SK-N-MC (cell line): ENCODE measurements at regions not wholly inside any gene's neighbourhood (a gene's known extent, or its start where the extent isn't known, plus 50 kb on each side); places are given as distances from the start of the nearest gene placed in this dataset.

Experiments
- EZH2 ChIP-seq: fragments of 200-600 bp; sonication (generic); IDR thresholded peaks from one replicate; pipeline ENCODE4 v1.6.1; 2017; ENCODE audit warnings: antibody characterized with exemption
- FOXP2 ChIP-seq: optimal IDR thresholded peaks from 2 replicates; pipeline ENCODE3; 2011; ENCODE audit warnings: mild to moderate bottlenecking, moderate library complexity; ENCODE audit not compliant: insufficient read depth; ENCODE audit errors: extremely low read length, control extremely low read depth
- POLR2AphosphoS5 ChIP-seq: IDR thresholded peaks from 2 replicates; pipeline ENCODE4 v1.6.1; 2012; ENCODE audit warnings: mild to moderate bottlenecking, low read depth, low read length, borderline replicate concordance

DNA sequence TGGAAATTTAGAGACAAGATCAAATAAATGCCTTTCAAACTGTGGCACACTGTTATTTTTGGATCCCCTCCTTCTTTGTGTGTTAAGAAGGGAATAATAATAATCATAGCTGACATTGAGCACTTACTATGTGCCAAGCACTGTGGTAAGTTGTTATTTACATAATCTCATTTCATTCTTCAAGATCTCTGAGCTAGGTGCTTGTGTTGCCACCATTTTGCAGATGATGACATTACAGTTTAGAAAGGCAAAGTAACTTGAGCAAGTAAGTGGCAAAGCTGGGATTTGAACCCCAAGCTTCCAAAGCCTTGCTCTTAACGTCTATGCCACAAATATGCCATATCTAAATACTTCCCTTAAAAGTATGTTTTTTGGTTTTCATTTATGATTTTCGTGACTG is 121.8 kb upstream of the TMEM161B start:
- TF ChIP-seq EZH2 (no peak), POLR2AphosphoS5 (no peak), FOXP2 (no peak)
